Spleen (tissue), 7 donors: ENCODE measurements at regions not wholly inside any gene's neighbourhood (a gene's known extent, or its start where the extent isn't known, plus 50 kb on each side); places are given as distances from the start of the nearest gene placed in this dataset.

ENCODE experiments used
- CTCF ChIP-seq, 11 experiments: fragments of 200-600 bp in 7 of 11; fragments of 450-650 bp in 4 of 11; sonication (generic) in 4 of 11; IDR thresholded peaks in 8 of 11; conservative IDR thresholded peaks in 3 of 11; 1 replicate in 7 of 11; 2 replicates in 4 of 11; pipeline versions ENCODE4 v1.4.0 to v1.8.0; 2016 to 2021; ENCODE audit warnings: antibody characterized with exemption in 11 of 11, inconsistent platforms in 4 of 11, mild to moderate bottlenecking in 1 of 11
- POLR2A ChIP-seq, 3 donors: fragments of 450-650 bp; IDR thresholded peaks; one replicate each; pipeline ENCODE4 v1.5.1; 2017; ENCODE audit warnings: antibody characterized with exemption in 3 of 3, mild to moderate bottlenecking in 1 of 3
- POLR2AphosphoS5 ChIP-seq, 3 donors: sonication (generic); formaldehyde crosslinking; IDR thresholded peaks; one replicate each; pipeline ENCODE4 v1.5.1; 2017; ENCODE audit warnings: antibody characterized with exemption in 3 of 3
- donor health status: DM: no; HTN: no; CAD: no; lungs with moderate emphysema.
- donor health status: DM: no; HTN: no; CAD: no.
- donor health status: DM: no; HTN: no; CAD: no.

- TF ChIP-seq CTCF (IDR thresholded peaks at IDR 0.05 in 8 of 11, conservative IDR thresholded peaks at IDR 0.05 in 3 of 11) (peak in 1 of 11 experiments; percentile 12), POLR2A (IDR thresholded peaks at IDR 0.05) (no peak), POLR2AphosphoS5 (IDR thresholded peaks at IDR 0.05) (no peak)
Measured at GRCh38 chr6:44052419-44053023, 74.7 kb downstream of the MRPL14 start.
